Mucosa of rectum (tissue), 2 donors: ENCODE measurements at regions not wholly inside any gene's neighbourhood (a gene's known extent, or its start where the extent isn't known, plus 50 kb on each side); places are given as distances from the start of the nearest gene placed in this dataset.

Source experiments
- H3K27ac ChIP-seq, 2 donors: one replicate each; pipeline ENCODE4 v1.7.0; 2013; ENCODE audit warnings: inconsistent platforms in 2 of 2, low read depth in 2 of 2, low read length in 2 of 2
- H3K27me3 ChIP-seq, 2 donors: one replicate each; pipeline ENCODE4 v1.7.0; 2013; ENCODE audit warnings: low read length in 2 of 2; ENCODE audit not compliant: control insufficient read depth in 2 of 2, insufficient read depth in 2 of 2
- H3K36me3 ChIP-seq, 2 donors: one replicate each; pipeline ENCODE4 v1.7.0; 2013; ENCODE audit warnings: low read length in 2 of 2; ENCODE audit not compliant: control insufficient read depth in 2 of 2, insufficient read depth in 2 of 2
- H3K4me1 ChIP-seq, 2 donors: one replicate each; pipeline ENCODE4 v1.7.0; 2013; ENCODE audit warnings: low read length in 2 of 2, mild to moderate bottlenecking in 1 of 2; ENCODE audit not compliant: control insufficient read depth in 2 of 2, insufficient read depth in 2 of 2
- H3K4me3 ChIP-seq, 2 donors: one replicate each; pipeline ENCODE4 v1.7.0; 2013; ENCODE audit warnings: low read length in 2 of 2
- H3K9ac ChIP-seq, 2 donors: one replicate each; pipeline ENCODE4 v1.7.0; 2013; ENCODE audit warnings: low read length in 2 of 2, low read depth in 1 of 2, mild to moderate bottlenecking in 1 of 2
- H3K9me3 ChIP-seq, 2 donors: one replicate each; pipeline ENCODE4 v1.7.0; 2013; ENCODE audit warnings: low read length in 2 of 2; ENCODE audit not compliant: control insufficient read depth in 2 of 2
- donor health status: healthy.
- donor health status: Normal muscosa, but diverticular disease.

DNA sequence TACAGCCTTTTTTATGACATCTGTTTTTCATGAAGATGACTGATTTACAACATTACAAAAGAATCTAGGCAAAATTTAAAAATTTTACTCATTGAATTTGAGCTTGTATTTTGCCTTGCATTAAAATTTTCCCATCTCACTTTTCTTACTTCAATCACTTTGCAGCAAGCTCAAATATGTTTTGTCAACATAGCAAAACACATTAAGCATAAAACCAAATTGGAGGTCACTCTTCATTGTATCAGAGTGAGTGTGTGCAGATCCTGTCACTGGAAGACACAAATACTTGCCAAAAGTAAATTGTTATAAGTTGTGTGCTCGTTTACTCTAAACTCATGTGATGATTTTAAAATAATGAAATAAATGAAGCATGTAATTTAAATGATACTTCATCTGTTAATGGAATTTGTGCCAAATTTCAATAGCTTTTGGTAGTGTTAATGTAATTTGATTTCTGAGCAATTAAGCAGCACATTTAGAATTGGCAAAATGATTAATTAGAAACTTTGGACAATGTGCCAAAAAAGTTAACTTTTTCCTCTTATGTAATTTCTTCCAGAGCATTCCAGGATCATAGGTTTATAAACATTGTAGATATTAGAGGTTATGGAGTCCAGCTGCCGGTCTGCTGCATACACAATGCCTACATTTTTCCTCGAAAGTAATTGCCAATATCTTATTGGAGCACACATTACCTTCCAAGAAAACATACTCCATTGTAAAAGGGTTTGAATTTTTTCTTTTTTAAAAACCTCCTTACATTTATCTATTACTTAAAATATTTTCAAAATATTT, 1078.2 kb upstream of the LRRTM3 start:
- H3K27me3 ChIP-seq = no peaks in the 10 kb centered on the region
- no peak overlapping the region for H3K9ac ChIP-seq
- no peak overlapping the region for H3K4me3 ChIP-seq
- no peaks in the 10 kb centered on the region for H3K9me3 ChIP-seq
- no peak overlapping the region for H3K27ac ChIP-seq
- H3K4me1 ChIP-seq = no peaks in the 10 kb centered on the region
- H3K36me3 ChIP-seq = no peaks in the 10 kb centered on the region

DNA sequence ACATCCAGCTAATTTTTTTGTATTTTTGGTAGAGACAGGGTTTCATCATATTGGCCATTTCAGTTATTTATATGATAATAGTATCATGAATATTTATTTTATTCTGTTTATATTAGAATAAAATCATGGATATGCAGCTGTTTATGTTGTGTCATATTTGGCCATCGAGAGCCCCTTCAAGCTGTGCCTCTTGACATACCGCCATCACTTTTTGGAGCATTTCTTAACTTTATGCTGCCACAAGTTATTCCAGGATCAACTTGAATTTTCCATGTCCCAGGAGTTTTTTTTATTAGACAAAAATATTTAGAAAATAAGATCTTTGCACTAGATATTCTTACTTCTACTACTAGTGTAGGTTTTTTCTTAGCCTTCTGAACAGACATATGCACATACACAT, 1067.0 kb upstream of the LRRTM3 start:
- no peaks in the 10 kb centered on the region for H3K27me3 ChIP-seq
- H3K27ac ChIP-seq = no peak overlapping the region
- no peaks in the 10 kb centered on the region for H3K4me1 ChIP-seq
- no peak overlapping the region for H3K9ac ChIP-seq
- H3K36me3 ChIP-seq = no peaks in the 10 kb centered on the region
- H3K4me3 ChIP-seq = no peak overlapping the region
- no peaks in the 10 kb centered on the region for H3K9me3 ChIP-seq

DNA sequence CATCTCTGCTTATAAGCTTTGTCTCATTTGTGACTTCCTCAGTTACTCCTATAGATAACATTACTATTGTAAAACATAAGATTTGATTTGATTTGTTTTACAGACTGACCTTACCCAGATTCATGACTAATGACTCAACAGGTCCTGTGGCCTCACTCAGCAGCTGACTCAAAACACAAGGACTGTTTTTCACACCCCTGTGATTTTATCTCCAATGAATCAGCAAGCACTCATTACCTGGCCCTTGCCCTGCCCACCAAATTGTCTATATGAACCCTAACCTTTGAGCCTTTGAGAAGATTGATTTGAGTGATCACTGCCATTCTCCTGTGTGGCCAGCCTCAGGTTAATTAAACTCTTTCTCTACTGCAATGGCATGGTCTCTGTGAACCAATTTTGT, 1064.6 kb upstream of the LRRTM3 start:
- no peak overlapping the region for H3K27ac ChIP-seq
- H3K4me3 ChIP-seq = no peak overlapping the region
- no peaks in the 10 kb centered on the region for H3K9me3 ChIP-seq
- H3K4me1 ChIP-seq = no peaks in the 10 kb centered on the region
- no peaks in the 10 kb centered on the region for H3K27me3 ChIP-seq
- no peak overlapping the region for H3K9ac ChIP-seq
- H3K36me3 ChIP-seq = no peaks in the 10 kb centered on the region
